ENCODE measurements at regions not wholly inside any gene's neighbourhood (a gene's known extent, or its start where the extent isn't known, plus 50 kb on each side); places are given as distances from the start of the nearest gene placed in this dataset.

DNA sequence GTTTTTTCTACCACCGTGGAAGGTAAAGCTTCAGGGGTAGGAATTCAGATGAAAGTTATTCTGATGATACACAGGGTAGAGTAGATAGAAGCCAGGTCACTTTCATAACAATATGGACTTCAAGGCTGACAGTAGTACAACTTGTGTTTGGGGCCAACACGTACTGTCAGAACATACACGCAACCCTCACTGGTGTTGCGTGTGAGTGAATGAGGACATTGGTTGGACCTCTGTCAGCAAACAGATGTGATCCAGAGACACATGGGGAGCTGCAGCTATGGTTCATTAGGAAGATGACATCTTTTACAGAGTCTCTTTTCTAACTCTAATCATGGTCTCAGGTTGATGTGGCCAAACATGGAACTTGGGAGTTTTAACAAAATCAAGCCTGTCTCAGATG lies 70.1 kb upstream of the MOCS2 start:
- no peak for ATAC-seq
- intact Hi-C loops (cut with micrococcal nuclease): no loop called here
- Histone ChIP-seq H3K9ac (ENCODE audit: low read length) (no peak overlapping the region), H3K79me2 (ENCODE audit: low read length) (no peaks in the 10 kb centered on the region), H3K9me3 (ENCODE audit: low read length) (no peaks in the 10 kb centered on the region), H3K27ac (ENCODE audit: low read length) (no peak overlapping the region), H2AFZ (ENCODE audit: low read length) (no peak overlapping the region), H3K4me3 (ENCODE audit: low read length) (no peak overlapping the region), H3K4me2 (ENCODE audit: low read length) (no peak overlapping the region), H3K27me3 (ENCODE audit: low read length) (no peaks in the 10 kb centered on the region), H4K20me1 (ENCODE audit: low read length) (no peaks in the 10 kb centered on the region), H3K36me3 (ENCODE audit: low read depth, low read length) (no peaks in the 10 kb centered on the region), H3K4me1 (ENCODE audit: insufficient read depth, low read length) (no peaks in the 10 kb centered on the region), H3K9me2 (replicated peaks; ENCODE audit: low read length) (no peaks in the 10 kb centered on the region), H3F3A (ENCODE audit: low read length, unreplicated experiment) (no peaks in the 10 kb centered on the region)
- ChIA-PET POLR2A (ENCODE audit: unreplicated experiment) (no interaction called here), CTCF (no interaction called here)
- TF ChIP-seq EZH2phosphoT487 (IDR thresholded peaks at IDR 0.05; ENCODE audit: borderline replicate concordance, low read length): no peak
- no peak for TF ChIP-seq CTCF (conservative IDR thresholded peaks at IDR 0.05; ENCODE audit: low read depth, low read length)
- no peak for TF ChIP-seq EZH2 (IDR thresholded peaks at IDR 0.05; ENCODE audit: low read length, unreplicated experiment)
- BruUV-seq (replicated peaks): no TSS peak
- DNase-seq: no peak

GRCh38 chr5:53180538-53180937 lies 71.0 kb upstream of the MOCS2 start:
- POLR2A ChIA-PET (ENCODE audit: unreplicated experiment): no interaction called here
- Histone ChIP-seq H3K4me2 (ENCODE audit: low read length) (no peak overlapping the region), H3K4me3 (ENCODE audit: low read length) (no peak overlapping the region), H3K27me3 (ENCODE audit: low read length) (no peaks in the 10 kb centered on the region), H3K9ac (ENCODE audit: low read length) (no peak overlapping the region), H3K79me2 (ENCODE audit: low read length) (no peaks in the 10 kb centered on the region), H3K9me2 (replicated peaks; ENCODE audit: low read length) (no peaks in the 10 kb centered on the region), H3K36me3 (ENCODE audit: low read depth, low read length) (no peaks in the 10 kb centered on the region), H3K9me3 (ENCODE audit: low read length) (no peaks in the 10 kb centered on the region), H4K20me1 (ENCODE audit: low read length) (no peaks in the 10 kb centered on the region), H3F3A (ENCODE audit: low read length, unreplicated experiment) (no peaks in the 10 kb centered on the region), H3K27ac (ENCODE audit: low read length) (no peak overlapping the region), H3K4me1 (ENCODE audit: insufficient read depth, low read length) (no peaks in the 10 kb centered on the region), H2AFZ (ENCODE audit: low read length) (no peak overlapping the region)
- no peak for TF ChIP-seq CTCF (conservative IDR thresholded peaks at IDR 0.05; ENCODE audit: low read depth, low read length)
- no peak for TF ChIP-seq EZH2 (IDR thresholded peaks at IDR 0.05; ENCODE audit: low read length, unreplicated experiment)
- no peak for TF ChIP-seq EZH2phosphoT487 (IDR thresholded peaks at IDR 0.05; ENCODE audit: borderline replicate concordance, low read length)
- ATAC-seq: no peak
- intact Hi-C loops (cut with micrococcal nuclease): no loop called here
- DNase-seq: no peak
- CTCF ChIA-PET: no interaction called here
- no TSS peak for BruUV-seq (replicated peaks)

DNA sequence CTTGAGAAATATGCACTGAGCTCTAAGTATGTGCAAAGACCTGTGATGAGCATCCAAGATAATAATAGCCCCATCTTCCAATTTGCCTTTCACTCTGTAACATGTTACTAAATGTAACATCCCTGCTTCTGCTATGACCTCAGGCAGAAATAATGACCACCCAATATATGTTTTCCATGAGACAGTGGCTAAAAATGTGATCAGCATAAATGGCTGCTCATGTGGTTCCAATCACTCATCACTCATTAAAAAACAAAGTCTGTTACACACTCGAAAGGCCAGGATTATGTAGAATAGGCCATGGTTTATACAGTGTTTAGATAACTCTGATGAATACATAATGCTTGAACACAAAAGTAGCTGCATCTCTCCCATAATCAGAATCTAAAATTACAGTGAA lies 71.4 kb upstream of the MOCS2 start:
- Histone ChIP-seq H3K4me1 (ENCODE audit: insufficient read depth, low read length) (no peaks in the 10 kb centered on the region), H3K9me2 (replicated peaks; ENCODE audit: low read length) (no peaks in the 10 kb centered on the region), H3K4me3 (ENCODE audit: low read length) (no peak overlapping the region), H3K9ac (ENCODE audit: low read length) (no peak overlapping the region), H3K27ac (ENCODE audit: low read length) (no peak overlapping the region), H3K9me3 (ENCODE audit: low read length) (no peaks in the 10 kb centered on the region), H3K4me2 (ENCODE audit: low read length) (no peak overlapping the region), H4K20me1 (ENCODE audit: low read length) (no peaks in the 10 kb centered on the region), H3F3A (ENCODE audit: low read length, unreplicated experiment) (no peaks in the 10 kb centered on the region), H2AFZ (ENCODE audit: low read length) (no peak overlapping the region), H3K36me3 (ENCODE audit: low read depth, low read length) (no peaks in the 10 kb centered on the region), H3K27me3 (ENCODE audit: low read length) (no peaks in the 10 kb centered on the region), H3K79me2 (ENCODE audit: low read length) (no peaks in the 10 kb centered on the region)
- ChIA-PET POLR2A (ENCODE audit: unreplicated experiment) (no interaction called here), CTCF (no interaction called here)
- TF ChIP-seq EZH2phosphoT487 (IDR thresholded peaks at IDR 0.05; ENCODE audit: borderline replicate concordance, low read length): no peak
- no peak for TF ChIP-seq CTCF (conservative IDR thresholded peaks at IDR 0.05; ENCODE audit: low read depth, low read length)
- no peak for TF ChIP-seq EZH2 (IDR thresholded peaks at IDR 0.05; ENCODE audit: low read length, unreplicated experiment)
- intact Hi-C loops (cut with micrococcal nuclease): no loop called here
- no TSS peak for BruUV-seq (replicated peaks)
- ATAC-seq: no peak
- DNase-seq: no peak

All from PC-3 (cell line).